Astrocyte (in vitro differentiated cells and primary cell): ENCODE measurements at regions not wholly inside any gene's neighbourhood (a gene's known extent, or its start where the extent isn't known, plus 50 kb on each side); places are given as distances from the start of the nearest gene placed in this dataset.

Source experiments
- DNase-seq: peaks from one replicate; pipeline ENCODE4 v3.0.0-alpha.2; 2010; ENCODE audit warnings: low read depth
- FAIRE-seq: peaks from 2 replicates; lab custom pipeline; 2011; peaks lifted over from hg19 to GRCh38; lab: Jason Lieb, UNC
- H2AFZ ChIP-seq: 2 replicates; pipeline ENCODE4 v1.6.0; 2012; ENCODE audit warnings: low read depth, low read length, inconsistent platforms
- H3K27ac ChIP-seq: 2 replicates; pipeline ENCODE4 v1.5.1; 2011; ENCODE audit warnings: low read depth, low read length, inconsistent platforms
- H3K27me3 ChIP-seq: 2 replicates; pipeline ENCODE4 v1.6.0; 2011; ENCODE audit warnings: low read length, inconsistent platforms; ENCODE audit not compliant: insufficient read depth
- H3K36me3 ChIP-seq: 2 replicates; pipeline ENCODE4 v1.5.1; 2011; ENCODE audit warnings: low read length, inconsistent platforms; ENCODE audit not compliant: insufficient read depth
- H3K4me1 ChIP-seq: 2 replicates; pipeline ENCODE4 v1.5.1; 2011; ENCODE audit warnings: low read length, inconsistent platforms; ENCODE audit not compliant: insufficient read depth
- H3K4me2 ChIP-seq: 2 replicates; pipeline ENCODE4 v1.6.0; 2012; ENCODE audit warnings: low read length, inconsistent platforms
- H3K4me3 ChIP-seq: 2 replicates; pipeline ENCODE4 v1.5.1; 2011; ENCODE audit warnings: low read depth, mild to moderate bottlenecking, low read length, inconsistent platforms; ENCODE audit not compliant: insufficient read depth
- H3K79me2 ChIP-seq: 2 replicates; pipeline ENCODE4 v1.6.0; 2012; ENCODE audit warnings: mild to moderate bottlenecking, low read length, inconsistent platforms; ENCODE audit not compliant: insufficient read depth
- H3K9ac ChIP-seq: 2 replicates; pipeline ENCODE4 v1.6.0; 2012; ENCODE audit warnings: mild to moderate bottlenecking, low read length, inconsistent platforms
- H3K9me3 ChIP-seq: 2 replicates; pipeline ENCODE4 v1.5.1; 2012; ENCODE audit warnings: low read depth, mild to moderate bottlenecking, low read length, inconsistent platforms; ENCODE audit not compliant: insufficient read depth
- H4K20me1 ChIP-seq: 2 replicates; pipeline ENCODE4 v1.6.0; 2012; ENCODE audit warnings: low read length, inconsistent platforms; ENCODE audit not compliant: insufficient read depth
- H3K27ac Mint-ChIP-seq: one replicate; pipeline ENCODE4 v1.8.0; 2021; ENCODE audit warnings: mild to moderate bottlenecking, mixed read lengths; ENCODE audit not compliant: unreplicated experiment
- H3K27me3 Mint-ChIP-seq: one replicate; pipeline ENCODE4 v1.8.0; 2021; ENCODE audit warnings: low read depth, mixed read lengths; ENCODE audit not compliant: unreplicated experiment
- H3K36me3 Mint-ChIP-seq: one replicate; pipeline ENCODE4 v1.8.0; 2021; ENCODE audit warnings: low read depth, mixed read lengths; ENCODE audit not compliant: unreplicated experiment
- H3K4me1 Mint-ChIP-seq: one replicate; pipeline ENCODE4 v1.8.0; 2021; ENCODE audit warnings: low read depth, mixed read lengths; ENCODE audit not compliant: unreplicated experiment
- H3K4me3 Mint-ChIP-seq: one replicate; pipeline ENCODE4 v1.8.0; 2021; ENCODE audit warnings: mild to moderate bottlenecking, moderate library complexity, mixed read lengths; ENCODE audit not compliant: unreplicated experiment
- H3K9me3 Mint-ChIP-seq: one replicate; pipeline ENCODE4 v1.8.0; 2021; ENCODE audit warnings: mild to moderate bottlenecking, mixed read lengths; ENCODE audit not compliant: unreplicated experiment
- EZH2 ChIP-seq: IDR thresholded peaks from 2 replicates; pipeline ENCODE4 v1.6.1; 2012; ENCODE audit warnings: mild to moderate bottlenecking, low read length, inconsistent platforms; ENCODE audit not compliant: insufficient read depth
- TF ChIP-seq, protein P1 (sequence below): IDR thresholded peaks from 2 replicates; pipeline ENCODE4 v1.5.1; 2011; ENCODE audit warnings: low read depth, mild to moderate bottlenecking, inconsistent platforms, low read length, moderate library complexity; ENCODE audit not compliant: insufficient read depth

DNA sequence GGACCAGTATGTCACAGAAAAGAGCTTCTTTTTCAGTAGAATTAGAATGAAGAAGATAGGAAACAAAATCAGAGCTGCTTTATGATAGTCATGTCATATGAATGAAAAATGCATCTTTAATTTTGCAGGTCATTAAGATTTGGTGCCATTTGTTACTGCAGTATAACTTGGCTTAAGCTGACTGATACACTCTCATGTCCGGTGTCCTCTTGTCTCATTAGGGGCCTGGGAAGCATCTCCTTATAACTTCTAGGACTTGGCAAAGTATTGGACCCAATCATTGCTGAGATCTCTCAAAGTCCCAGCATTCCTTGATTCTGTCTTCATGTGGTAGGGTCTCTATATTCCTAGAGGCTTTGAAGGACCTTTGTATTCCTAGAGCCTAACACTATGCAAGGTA, 559.4 kb downstream of the TOX3 start:
- Histone ChIP-seq H4K20me1 (no peaks in the 10 kb centered on the region), H3K9ac (no peak overlapping the region), H3K4me3 (no peak overlapping the region), H3K79me2 (no peaks in the 10 kb centered on the region), H3K27me3 (peaks cover 3% of the 10 kb centered on the region), H3K4me2 (no peak overlapping the region), H3K36me3 (no peaks in the 10 kb centered on the region), H2AFZ (no peak overlapping the region), H3K4me1 (no peaks in the 10 kb centered on the region), H3K9me3 (no peaks in the 10 kb centered on the region), H3K27ac (no peak overlapping the region)
- no peak for FAIRE-seq
- TF ChIP-seq, protein P1, sequence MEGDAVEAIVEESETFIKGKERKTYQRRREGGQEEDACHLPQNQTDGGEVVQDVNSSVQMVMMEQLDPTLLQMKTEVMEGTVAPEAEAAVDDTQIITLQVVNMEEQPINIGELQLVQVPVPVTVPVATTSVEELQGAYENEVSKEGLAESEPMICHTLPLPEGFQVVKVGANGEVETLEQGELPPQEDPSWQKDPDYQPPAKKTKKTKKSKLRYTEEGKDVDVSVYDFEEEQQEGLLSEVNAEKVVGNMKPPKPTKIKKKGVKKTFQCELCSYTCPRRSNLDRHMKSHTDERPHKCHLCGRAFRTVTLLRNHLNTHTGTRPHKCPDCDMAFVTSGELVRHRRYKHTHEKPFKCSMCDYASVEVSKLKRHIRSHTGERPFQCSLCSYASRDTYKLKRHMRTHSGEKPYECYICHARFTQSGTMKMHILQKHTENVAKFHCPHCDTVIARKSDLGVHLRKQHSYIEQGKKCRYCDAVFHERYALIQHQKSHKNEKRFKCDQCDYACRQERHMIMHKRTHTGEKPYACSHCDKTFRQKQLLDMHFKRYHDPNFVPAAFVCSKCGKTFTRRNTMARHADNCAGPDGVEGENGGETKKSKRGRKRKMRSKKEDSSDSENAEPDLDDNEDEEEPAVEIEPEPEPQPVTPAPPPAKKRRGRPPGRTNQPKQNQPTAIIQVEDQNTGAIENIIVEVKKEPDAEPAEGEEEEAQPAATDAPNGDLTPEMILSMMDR = no peak
- TF ChIP-seq EZH2 = no peak
- Mint-ChIP-seq H3K9me3 (no peaks in the 10 kb centered on the region), H3K36me3 (no peaks in the 10 kb centered on the region), H3K4me1 (no peaks in the 10 kb centered on the region), H3K27me3 (peaks cover 11% of the 10 kb centered on the region), H3K27ac (no peak overlapping the region), H3K4me3 (no peak overlapping the region)
- DNase-seq = no peak

DNA sequence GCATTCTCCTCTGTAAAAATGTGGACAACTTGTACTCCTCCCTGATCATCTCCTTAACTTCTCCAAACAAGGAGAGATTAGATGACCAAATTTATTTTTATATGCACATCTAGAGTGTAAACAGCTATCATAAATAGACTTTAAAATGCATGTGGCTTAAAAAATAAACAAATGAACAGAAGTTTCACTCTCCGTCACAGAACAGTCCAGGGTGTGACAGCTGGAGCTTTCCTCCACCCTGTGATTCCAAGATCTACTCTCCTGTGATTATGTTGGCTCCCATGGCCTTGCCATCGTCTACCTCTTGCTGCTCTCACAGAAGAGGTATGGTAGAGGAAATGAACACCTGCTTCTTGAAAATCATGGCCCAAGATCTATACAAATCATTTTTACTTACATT, 560.2 kb downstream of the TOX3 start:
- Mint-ChIP-seq H3K4me1 (no peaks in the 10 kb centered on the region), H3K4me3 (no peak overlapping the region), H3K27ac (no peak overlapping the region), H3K27me3 (peaks cover 11% of the 10 kb centered on the region), H3K9me3 (no peaks in the 10 kb centered on the region), H3K36me3 (no peaks in the 10 kb centered on the region)
- TF ChIP-seq, protein P1 = no peak
- no peak for TF ChIP-seq EZH2
- FAIRE-seq (no peak), DNase-seq (no peak)
- H3K9me3 ChIP-seq = no peaks in the 10 kb centered on the region
- H4K20me1 ChIP-seq = no peaks in the 10 kb centered on the region
- H3K27ac ChIP-seq = no peak overlapping the region
- H3K79me2 ChIP-seq = no peaks in the 10 kb centered on the region
- H3K4me3 ChIP-seq = no peak overlapping the region
- no peaks in the 10 kb centered on the region for H3K4me1 ChIP-seq
- no peak overlapping the region for H2AFZ ChIP-seq
- H3K27me3 ChIP-seq = peaks cover 3% of the 10 kb centered on the region
- no peaks in the 10 kb centered on the region for H3K36me3 ChIP-seq
- H3K4me2 ChIP-seq = no peak overlapping the region
- H3K9ac ChIP-seq = no peak overlapping the region

DNA sequence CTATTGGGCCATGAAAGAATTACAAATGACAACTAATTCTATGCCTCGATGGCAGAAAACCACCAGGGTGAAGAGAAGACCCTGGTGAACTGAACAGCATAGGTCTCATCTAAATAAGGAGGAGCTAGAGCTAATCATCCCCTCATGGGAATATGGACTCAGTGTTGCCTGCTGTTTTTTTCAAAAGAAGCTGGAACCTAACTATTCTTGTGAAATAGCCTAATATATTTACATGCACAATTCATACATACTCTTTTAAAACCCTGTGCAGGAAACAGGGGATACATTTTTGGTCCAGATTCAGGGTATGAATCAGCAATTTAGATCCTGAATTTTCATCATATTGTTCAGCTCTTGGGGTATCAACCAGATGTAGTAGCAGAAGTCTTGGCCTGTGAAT, 560.6 kb downstream of the TOX3 start:
- Histone ChIP-seq H3K4me1 (no peaks in the 10 kb centered on the region), H3K4me2 (no peak overlapping the region), H3K27ac (no peak overlapping the region), H2AFZ (no peak overlapping the region), H3K9ac (no peak overlapping the region), H3K9me3 (no peaks in the 10 kb centered on the region), H3K36me3 (no peaks in the 10 kb centered on the region), H3K27me3 (peaks cover 3% of the 10 kb centered on the region), H4K20me1 (no peaks in the 10 kb centered on the region), H3K79me2 (no peaks in the 10 kb centered on the region), H3K4me3 (no peak overlapping the region)
- Mint-ChIP-seq H3K9me3 (no peaks in the 10 kb centered on the region), H3K4me3 (no peak overlapping the region), H3K36me3 (no peaks in the 10 kb centered on the region), H3K27me3 (peaks cover 14% of the 10 kb centered on the region), H3K4me1 (no peaks in the 10 kb centered on the region), H3K27ac (no peak overlapping the region)
- TF ChIP-seq, protein P1 = no peak
- TF ChIP-seq EZH2 = no peak
- FAIRE-seq (no peak), DNase-seq (no peak)
